Testis (tissue), 2 donors: ENCODE measurements at regions not wholly inside any gene's neighbourhood (a gene's known extent, or its start where the extent isn't known, plus 50 kb on each side); places are given as distances from the start of the nearest gene placed in this dataset.

Source experiments
- CTCF ChIP-seq, 3 experiments: fragments of 450-650 bp in 2 of 3; fragments of 200-600 bp in 1 of 3; sonication (generic) in 1 of 3; IDR thresholded peaks; one replicate each; pipeline ENCODE4 v1.5.1; 2016 to 2019; ENCODE audit warnings: antibody characterized with exemption in 3 of 3, mild to moderate bottlenecking in 2 of 3, moderate library complexity in 1 of 3
- POLR2A ChIP-seq: fragments of 450-650 bp; IDR thresholded peaks from one replicate; pipeline ENCODE4 v1.6.1; 2017; ENCODE audit warnings: antibody characterized with exemption, mild to moderate bottlenecking, moderate library complexity

GRCh38 chr10:106495931-106496330, 668.6 kb downstream of the SORCS1 start:
- TF ChIP-seq CTCF (IDR thresholded peaks at IDR 0.05) (no peak), POLR2A (no peak)
